Sigmoid colon (tissue), 6 donors: ENCODE measurements at regions not wholly inside any gene's neighbourhood (a gene's known extent, or its start where the extent isn't known, plus 50 kb on each side); places are given as distances from the start of the nearest gene placed in this dataset.

Experiments used
- DNase-seq: peaks from one replicate; pipeline ENCODE4 v3.0.0-alpha.2; 2019
- H3K27ac ChIP-seq, 4 donors: fragments of 200-600 bp; sonication (generic); one replicate each; pipeline ENCODE4 v1.5.1; 2016 to 2019; ENCODE audit warnings: mild to moderate bottlenecking in 1 of 4
- H3K27me3 ChIP-seq, 3 donors: fragments of 200-600 bp; sonication (generic); one replicate each; pipeline ENCODE4 v1.5.1; 2019; ENCODE audit warnings: mild to moderate bottlenecking in 1 of 3
- H3K36me3 ChIP-seq, 4 donors: fragments of 200-600 bp; sonication (generic); one replicate each; pipeline ENCODE4 v1.5.1; 2016 to 2019
- H3K4me1 ChIP-seq, 4 donors: fragments of 200-600 bp; sonication (generic); one replicate each; pipeline ENCODE4 v1.5.1; 2017 to 2019
- H3K4me3 ChIP-seq, 4 donors: fragments of 200-600 bp; sonication (generic); one replicate each; pipeline ENCODE4 v1.5.1; 2017 to 2019; ENCODE audit warnings: mild to moderate bottlenecking in 2 of 4, moderate library complexity in 1 of 4
- H3K9me3 ChIP-seq, 4 donors: fragments of 200-600 bp in 3 of 4; sonication (generic) in 3 of 4; one replicate each; pipeline versions ENCODE4 v1.5.1 to v1.6.1; 2013 to 2019
- CTCF ChIP-seq, 4 experiments: fragments of 450-650 bp in 3 of 4; fragments of 200-600 bp in 1 of 4; IDR thresholded peaks; one replicate each; pipeline ENCODE4 v1.5.1; 2016 to 2019; ENCODE audit warnings: antibody characterized with exemption in 4 of 4, mild to moderate bottlenecking in 3 of 4, moderate library complexity in 2 of 4
- EP300 ChIP-seq, 4 donors: sonication (generic); formaldehyde crosslinking; IDR thresholded peaks; one replicate each; pipeline ENCODE4 v1.6.1; 2017; ENCODE audit warnings: antibody characterized with exemption in 4 of 4
- POLR2A ChIP-seq, 2 donors: fragments of 450-650 bp; IDR thresholded peaks; one replicate each; pipeline ENCODE4 v1.6.1; 2016; ENCODE audit warnings: antibody characterized with exemption in 2 of 2, mild to moderate bottlenecking in 2 of 2, moderate library complexity in 2 of 2
- POLR2AphosphoS5 ChIP-seq, 4 donors: sonication (generic); formaldehyde crosslinking; IDR thresholded peaks; one replicate each; pipeline ENCODE4 v1.6.1; 2017; ENCODE audit warnings: antibody characterized with exemption in 4 of 4
- WGBS, 2 donors: extraction: QIAGEN DNeasy Blood & Tissue Kit; methylation state at CpG; one replicate each; pipeline ENCODE4 v1.1.7; 2013; 5-methylcytosine and 5-hydroxymethylcytosine counted together
- intact Hi-C: fragments of 100-400 bp; cut with DNase I; formaldehyde crosslinking; loops from one replicate; pipeline ENCODE4 v1.15.1; 2023
- donor health status: healthy with polysubstance abuse.
- donor health status: healthy.

- TF ChIP-seq POLR2A (IDR thresholded peaks at IDR 0.05) (no peak), CTCF (IDR thresholded peaks at IDR 0.05) (no peak), POLR2AphosphoS5 (IDR thresholded peaks at IDR 0.05) (no peak), EP300 (IDR thresholded peaks at IDR 0.05) (no peak)
- no peaks in the 10 kb centered on the region for H3K4me1 ChIP-seq
- no peaks in the 10 kb centered on the region for H3K27me3 ChIP-seq
- peaks cover 0 to 6% (median 0%) of the 10 kb centered on the region in 4 donors for H3K9me3 ChIP-seq
- H3K36me3 ChIP-seq = no peaks in the 10 kb centered on the region
- DNase-seq = no peak
- no peak overlapping the region for H3K4me3 ChIP-seq
- 77 to 85% methylated on average over 2 of the region's 2 CpGs for WGBS, 2 donors
- H3K27ac ChIP-seq = no peak overlapping the region
- intact Hi-C loops = no loop called here
Observed at GRCh38 chr11:106302416-106302815, 225.0 kb downstream of the AASDHPPT start.

GRCh38 chr11:106304274-106304673 lies 226.8 kb downstream of the AASDHPPT start:
- Histone ChIP-seq H3K4me1 (no peaks in the 10 kb centered on the region), H3K36me3 (no peaks in the 10 kb centered on the region), H3K27me3 (no peaks in the 10 kb centered on the region), H3K9me3 (peaks cover 0 to 6% (median 0%) of the 10 kb centered on the region in 4 donors), H3K27ac (no peak overlapping the region), H3K4me3 (no peak overlapping the region)
- DNase-seq = no peak
- intact Hi-C loops = no loop called here
- TF ChIP-seq EP300 (IDR thresholded peaks at IDR 0.05) (no peak), CTCF (IDR thresholded peaks at IDR 0.05) (no peak), POLR2AphosphoS5 (IDR thresholded peaks at IDR 0.05) (no peak), POLR2A (IDR thresholded peaks at IDR 0.05) (no peak)

- TF ChIP-seq POLR2A (IDR thresholded peaks at IDR 0.05) = no peak
- no peak for TF ChIP-seq POLR2AphosphoS5 (IDR thresholded peaks at IDR 0.05)
- no peak for TF ChIP-seq CTCF (IDR thresholded peaks at IDR 0.05)
- TF ChIP-seq EP300 (IDR thresholded peaks at IDR 0.05) = no peak
- 70 to 80% methylated on average over 1 of the region's 1 CpG for WGBS, 2 donors
- Histone ChIP-seq H3K9me3 (peaks cover 0 to 6% (median 0%) of the 10 kb centered on the region in 4 donors), H3K4me3 (no peak overlapping the region), H3K36me3 (no peaks in the 10 kb centered on the region), H3K4me1 (no peaks in the 10 kb centered on the region), H3K27me3 (no peaks in the 10 kb centered on the region), H3K27ac (no peak overlapping the region)
- no peak for DNase-seq
- intact Hi-C loops = no loop called here
Observed at GRCh38 chr11:106305458-106305857, 228.0 kb downstream of the AASDHPPT start.

GRCh38 chr11:106306942-106307341 lies 229.5 kb downstream of the AASDHPPT start:
- Histone ChIP-seq H3K27ac (no peak overlapping the region), H3K4me1 (no peaks in the 10 kb centered on the region), H3K36me3 (no peaks in the 10 kb centered on the region), H3K27me3 (no peaks in the 10 kb centered on the region), H3K4me3 (no peak overlapping the region), H3K9me3 (peaks cover 0 to 6% (median 0%) of the 10 kb centered on the region in 4 donors)
- TF ChIP-seq POLR2A (IDR thresholded peaks at IDR 0.05) = no peak
- TF ChIP-seq CTCF (IDR thresholded peaks at IDR 0.05) = no peak
- TF ChIP-seq POLR2AphosphoS5 (IDR thresholded peaks at IDR 0.05) = no peak
- TF ChIP-seq EP300 (IDR thresholded peaks at IDR 0.05) = no peak
- DNase-seq = no peak
- intact Hi-C loops = no loop called here

- no peak for DNase-seq
- intact Hi-C loops = no loop called here
- Histone ChIP-seq H3K27me3 (no peaks in the 10 kb centered on the region), H3K27ac (no peak overlapping the region), H3K9me3 (peaks cover 0 to 3% (median 0%) of the 10 kb centered on the region in 4 donors), H3K4me1 (no peaks in the 10 kb centered on the region), H3K4me3 (no peak overlapping the region), H3K36me3 (no peaks in the 10 kb centered on the region)
- 44 to 81% methylated on average over 2 of the region's 2 CpGs for WGBS, 2 donors
- no peak for TF ChIP-seq EP300 (IDR thresholded peaks at IDR 0.05)
- no peak for TF ChIP-seq POLR2A (IDR thresholded peaks at IDR 0.05)
- no peak for TF ChIP-seq CTCF (IDR thresholded peaks at IDR 0.05)
- no peak for TF ChIP-seq POLR2AphosphoS5 (IDR thresholded peaks at IDR 0.05)
Observed at GRCh38 chr11:106309070-106309684, 231.7 kb downstream of the AASDHPPT start.
